GM19372 (cell line): ENCODE measurements at regions not wholly inside any gene's neighbourhood (a gene's known extent, or its start where the extent isn't known, plus 50 kb on each side); places are given as distances from the start of the nearest gene placed in this dataset.
"Not testable (repeated sequence)": the region's sequence is repeated elsewhere in the genome, so short reads cannot be mapped to it uniquely, and the experiment has no call there.

Source experiments
- ATAC-seq: cut with Tn5 transposase; IDR thresholded peaks from one replicate; pipeline ENCODE4 v1.9.1; 2021; ENCODE audit warnings: mild to moderate bottlenecking, low read depth, moderate library complexity; ENCODE audit not compliant: unreplicated experiment

DNA sequence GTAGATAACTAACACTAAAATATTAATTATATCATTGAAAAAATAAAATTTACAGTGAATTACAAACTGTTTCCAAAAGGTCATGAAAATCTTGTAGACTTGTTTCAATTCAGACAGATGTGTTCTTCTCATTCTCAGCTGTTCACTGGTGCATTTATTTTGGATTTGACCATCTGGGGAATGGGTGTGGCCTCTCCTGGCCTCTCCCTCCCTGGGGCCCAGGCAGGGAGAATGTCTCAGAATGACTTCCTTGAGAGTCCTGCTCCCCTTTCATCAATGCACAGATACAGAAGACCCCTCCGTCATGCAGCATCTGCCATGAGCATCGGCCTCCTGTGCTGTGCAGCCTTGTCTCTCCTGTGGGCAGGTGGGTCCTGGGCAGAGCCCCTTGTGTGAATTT lies 192.8 kb upstream of the PRSS58 start:
- no peak for ATAC-seq

- ATAC-seq: no peak
Observed at GRCh38 chr7:142450206-142450605, 192.3 kb upstream of the PRSS58 start.

DNA sequence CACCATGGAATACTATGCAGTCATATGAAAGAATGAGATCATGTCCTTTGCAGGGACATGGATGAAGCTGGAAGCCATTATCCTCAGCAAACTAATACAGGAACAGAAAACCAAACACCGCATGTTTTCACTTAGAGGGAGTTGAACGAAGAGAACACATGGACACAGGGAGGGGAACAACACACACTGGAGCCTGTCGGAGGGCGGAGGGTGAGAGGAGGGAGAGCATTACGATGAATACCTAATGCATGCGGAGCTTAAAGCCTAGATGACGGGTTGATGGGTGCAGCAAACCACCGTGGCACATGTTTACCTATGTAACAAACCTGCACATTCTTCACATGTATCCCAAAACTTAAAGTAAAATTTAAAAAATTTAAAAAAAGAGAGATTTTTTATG lies 191.0 kb upstream of the PRSS58 start:
- not testable (repeated sequence) for ATAC-seq

- no peak for ATAC-seq
Observed at GRCh38 chr7:142447762-142448161, 189.9 kb upstream of the PRSS58 start.

GRCh38 chr7:142445019-142445686 lies 187.3 kb upstream of the PRSS58 start:
- no peak for ATAC-seq

GRCh38 chr7:142443216-142444010 lies 185.6 kb upstream of the PRSS58 start:
- ATAC-seq: no peak

DNA sequence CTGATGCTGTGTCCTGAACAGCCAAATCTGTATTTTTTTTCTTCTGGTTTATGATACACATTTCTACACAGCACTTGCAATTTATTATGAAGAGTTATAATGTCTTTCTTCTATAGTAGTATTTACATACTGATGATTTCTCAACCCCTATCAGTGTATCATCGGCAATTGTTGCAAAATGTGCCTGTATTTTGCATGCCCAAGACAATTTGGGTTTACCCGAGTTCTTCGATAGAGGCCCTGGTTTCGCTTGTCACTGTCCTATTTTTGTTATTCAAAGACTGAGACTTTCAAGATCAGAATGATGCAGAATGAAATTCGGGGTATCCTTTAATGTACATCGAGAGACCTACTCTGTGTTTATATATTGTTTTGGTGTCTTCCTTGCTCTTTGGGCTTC lies 184.5 kb upstream of the PRSS58 start:
- no peak for ATAC-seq

DNA sequence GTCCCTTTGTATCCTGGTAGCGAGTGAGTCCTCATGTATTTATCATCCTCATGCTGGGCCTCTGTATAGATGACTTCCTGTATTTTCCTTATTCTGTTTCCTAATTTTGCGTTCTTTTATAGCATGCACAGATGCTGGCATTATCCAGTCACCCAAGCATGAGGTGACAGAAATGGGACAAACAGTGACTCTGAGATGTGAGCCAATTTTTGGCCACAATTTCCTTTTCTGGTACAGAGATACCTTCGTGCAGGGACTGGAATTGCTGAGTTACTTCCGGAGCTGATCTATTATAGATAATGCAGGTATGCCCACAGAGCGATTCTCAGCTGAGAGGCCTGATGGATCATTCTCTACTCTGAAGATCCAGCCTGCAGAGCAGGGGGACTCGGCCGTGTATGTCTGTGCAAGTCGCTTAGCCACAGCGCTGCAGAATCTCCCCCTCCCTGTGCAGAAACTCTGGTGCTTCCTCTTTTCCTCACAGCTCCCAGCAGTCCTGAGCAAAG lies 183.1 kb upstream of the PRSS58 start:
- no peak for ATAC-seq

DNA sequence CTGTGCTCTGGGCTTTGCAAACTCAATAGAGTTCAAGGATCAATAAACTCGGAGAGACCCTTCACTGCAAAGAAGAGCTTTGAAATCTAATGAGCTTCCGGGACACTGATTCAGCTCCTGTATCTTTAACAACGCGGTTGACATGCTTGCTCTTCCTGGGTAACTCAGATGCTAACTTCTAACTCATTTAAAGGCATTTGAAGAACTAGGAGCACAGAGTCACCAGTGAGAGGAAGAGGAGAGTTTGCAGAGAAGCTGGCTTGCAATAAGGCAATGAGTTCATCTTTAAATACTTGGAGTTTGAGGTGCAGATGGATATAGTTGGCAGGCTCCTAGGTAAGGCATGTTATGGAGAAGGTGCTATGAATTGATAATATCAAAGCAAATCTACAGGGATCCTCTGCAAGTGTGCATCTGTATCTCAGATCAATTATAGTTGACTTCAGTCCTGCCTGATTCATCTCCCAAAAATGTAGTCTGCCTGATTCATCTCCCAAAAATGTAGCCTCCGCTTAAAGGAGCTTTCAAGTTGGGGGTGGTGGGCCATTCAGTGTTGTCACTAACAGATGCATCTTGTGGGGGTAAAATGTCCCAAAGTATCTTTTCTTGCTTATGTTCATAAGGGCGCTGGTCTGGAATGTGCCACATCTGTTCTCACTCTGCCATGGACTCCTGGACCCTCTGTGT lies 182.5 kb upstream of the PRSS58 start:
- no peak for ATAC-seq

GRCh38 chr7:142439739-142440138 lies 181.9 kb upstream of the PRSS58 start:
- peak; percentile 46 for ATAC-seq

- ATAC-seq: no peak
Observed at GRCh38 chr7:142438923-142439515, 181.2 kb upstream of the PRSS58 start.

DNA sequence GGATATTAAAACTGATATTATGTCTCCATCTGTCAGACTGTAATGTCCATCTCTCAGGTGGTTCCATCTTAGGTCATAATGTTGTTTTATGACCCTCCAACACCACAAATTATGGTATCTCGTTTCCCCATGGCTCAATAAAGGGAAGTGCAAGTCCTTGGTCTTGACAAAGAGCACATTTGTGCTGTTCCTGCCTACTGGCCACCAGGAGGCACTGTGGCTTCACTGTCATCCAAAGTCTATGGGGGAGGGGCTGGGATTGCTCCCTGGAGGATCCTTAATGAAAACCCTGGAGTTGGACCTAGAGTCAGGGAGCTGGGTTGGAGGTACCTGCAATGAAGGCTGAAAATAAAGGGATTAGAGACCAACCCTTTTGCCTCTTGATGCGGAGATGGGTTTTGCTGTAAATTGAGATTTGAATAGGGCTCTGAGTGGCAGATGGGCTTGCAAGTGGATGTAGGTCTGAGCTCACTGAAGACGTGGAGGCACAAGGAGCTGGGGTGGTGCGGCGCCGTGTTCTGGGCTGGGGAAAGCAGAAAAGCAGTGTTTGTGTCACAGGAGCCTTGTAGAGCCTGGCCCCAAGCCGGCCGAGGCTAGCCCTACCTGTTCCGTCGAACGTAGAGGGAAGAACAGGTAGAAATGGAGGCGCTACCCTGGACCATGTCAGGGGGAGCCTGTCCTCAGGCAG lies 180.5 kb upstream of the PRSS58 start:
- no peak for ATAC-seq

DNA sequence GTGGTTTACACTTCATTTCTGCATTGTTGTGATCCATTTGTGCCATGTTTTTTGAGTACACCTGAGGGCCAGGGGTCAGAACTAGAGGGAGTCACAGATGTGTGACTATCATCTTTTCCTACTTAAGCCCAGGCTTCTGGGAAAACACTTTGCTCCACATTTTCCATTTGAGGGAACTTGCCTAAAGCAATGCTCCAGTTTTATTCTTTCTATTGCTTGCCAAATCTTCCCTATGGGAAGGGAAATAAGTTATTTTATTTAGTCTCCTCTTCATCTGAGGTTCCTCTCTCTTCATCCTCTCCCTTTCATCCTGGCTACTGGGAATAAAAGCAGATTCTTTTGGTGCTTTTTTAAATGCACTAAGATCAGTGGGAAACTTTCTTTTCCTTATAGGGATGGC lies 179.9 kb upstream of the PRSS58 start:
- ATAC-seq: no peak

GRCh38 chr7:142436601-142437000 lies 178.7 kb upstream of the PRSS58 start:
- no peak for ATAC-seq

DNA sequence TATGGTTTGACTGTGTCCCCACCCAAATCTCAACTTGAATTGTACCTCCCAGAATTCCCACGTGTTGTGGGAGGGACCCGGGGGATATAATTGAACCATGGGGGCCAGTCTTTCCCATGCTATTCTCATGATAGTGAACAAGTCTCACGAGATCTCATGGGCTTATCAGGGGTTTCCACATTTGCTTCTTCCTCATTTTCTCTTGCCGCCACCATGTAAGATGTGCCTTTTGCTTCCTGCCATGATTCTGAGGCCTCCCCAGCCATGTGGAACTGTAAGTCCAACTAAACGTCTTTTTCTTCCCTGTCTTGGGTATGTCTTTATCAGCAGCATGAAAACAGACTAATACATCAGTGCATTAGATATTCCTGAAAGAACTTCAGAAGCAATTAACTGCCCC lies 177.7 kb upstream of the PRSS58 start:
- not testable (repeated sequence) for ATAC-seq

- ATAC-seq: no peak
Observed at GRCh38 chr7:142434666-142435167, 176.9 kb upstream of the PRSS58 start.

GRCh38 chr7:142434133-142434532 lies 176.3 kb upstream of the PRSS58 start:
- ATAC-seq: not testable (repeated sequence)

GRCh38 chr7:142432377-142432776 lies 174.5 kb upstream of the PRSS58 start:
- ATAC-seq: no peak

- no peak for ATAC-seq
Observed at GRCh38 chr7:142431491-142431890, 173.6 kb upstream of the PRSS58 start.

- no peak for ATAC-seq
Observed at GRCh38 chr7:142428094-142428493, 170.2 kb upstream of the PRSS58 start.
